Endothelial cell of umbilical vein (primary cell): ENCODE measurements at regions not wholly inside any gene's neighbourhood (a gene's known extent, or its start where the extent isn't known, plus 50 kb on each side); places are given as distances from the start of the nearest gene placed in this dataset.

Source experiments
- BruUV-seq: library from RNA; stranded (reverse); fragments of 400-500 nt; replicated peaks from 2 replicates; lab custom pipeline; 2021; lab: Mats Ljungman, UMichigan
- CTCF ChIA-PET: fragments of 300-600, 350-600 bp; sonication (Branson Sonifier 250); formaldehyde crosslinking; loops from one replicate; lab custom pipeline; 2021; ENCODE audit warnings: antibody characterized with exemption, inconsistent platforms; lab: Charles Lee
- POLR2A ChIA-PET: fragments of 300-600, 350-600 bp; sonication (Branson Sonifier 250); formaldehyde crosslinking; loops from one replicate; lab custom pipeline; 2021; ENCODE audit warnings: antibody characterized with exemption, inconsistent platforms; lab: Charles Lee
- DNase-seq: peaks from one replicate; pipeline ENCODE4 v3.0.0-alpha.2; 2011; ENCODE audit warnings: low read depth, low spot score
- FAIRE-seq: peaks from 2 replicates; lab custom pipeline; 2011; peaks lifted over from hg19 to GRCh38; lab: Jason Lieb, UNC
- H2AFZ ChIP-seq: 2 replicates; pipeline ENCODE4 v1.6.0; 2012; ENCODE audit warnings: low read depth, low read length, control low read depth, inconsistent platforms
- H3K27ac ChIP-seq: 2 replicates; pipeline ENCODE4 v1.5.1; 2011; ENCODE audit warnings: low read depth, mild to moderate bottlenecking, control low read depth, low read length, moderate library complexity; ENCODE audit not compliant: insufficient read depth
- H3K27me3 ChIP-seq, 2 experiments: 2 replicates each; pipeline versions ENCODE4 v1.6.0 to v1.6.1; 2011; ENCODE audit warnings: low read length in 2 of 2, mixed read lengths in 1 of 2; ENCODE audit not compliant: control insufficient read depth in 2 of 2, insufficient read depth in 2 of 2
- H3K36me3 ChIP-seq, 2 experiments: 2 replicates in 1 of 2; 3 replicates in 1 of 2; pipeline ENCODE4 v1.5.1; 2011; ENCODE audit warnings: low read length in 2 of 2, mild to moderate bottlenecking in 1 of 2, moderate library complexity in 1 of 2; ENCODE audit not compliant: control insufficient read depth in 2 of 2, insufficient read depth in 2 of 2; ENCODE audit errors: extremely low read depth in 1 of 2
- H3K4me1 ChIP-seq: 3 replicates; pipeline ENCODE4 v1.5.1; 2011; ENCODE audit warnings: mild to moderate bottlenecking, low read length; ENCODE audit not compliant: control insufficient read depth, insufficient read depth; ENCODE audit errors: extremely low read depth
- H3K4me2 ChIP-seq: 2 replicates; pipeline ENCODE4 v1.6.1; 2011; ENCODE audit warnings: low read length, control low read depth, mixed read lengths; ENCODE audit not compliant: insufficient read depth
- H3K4me3 ChIP-seq, 3 experiments: fragments of 200-600 bp in 1 of 3; sonication (generic), shearing (Covaris generic) in 1 of 3; replicated peaks in 1 of 3; 2 replicates each; pipeline ENCODE4 v1.5.1; 2011 to 2016; ENCODE audit warnings: control low read depth in 3 of 3, low read length in 3 of 3, mild to moderate bottlenecking in 2 of 3, inconsistent platforms in 1 of 3, low read depth in 1 of 3, moderate library complexity in 1 of 3; ENCODE audit not compliant: insufficient read depth in 1 of 3
- H3K79me2 ChIP-seq: 2 replicates; pipeline ENCODE4 v1.6.0; 2012; ENCODE audit warnings: low read length, inconsistent platforms; ENCODE audit not compliant: control insufficient read depth, insufficient read depth
- H3K9ac ChIP-seq: replicated peaks from 2 replicates; pipeline ENCODE3; 2011; ENCODE audit warnings: low read length, control low read depth; ENCODE audit not compliant: insufficient read depth; ENCODE audit errors: extremely low read depth
- H3K9me1 ChIP-seq: replicated peaks from 3 replicates; pipeline ENCODE4 v1.6.0; 2011; ENCODE audit warnings: mild to moderate bottlenecking, low read length; ENCODE audit not compliant: control insufficient read depth, insufficient read depth; ENCODE audit errors: extremely low read depth
- H3K9me3 ChIP-seq: replicated peaks from 2 replicates; pipeline ENCODE4 v1.5.1; 2012; ENCODE audit warnings: low read length, inconsistent platforms; ENCODE audit not compliant: control insufficient read depth, insufficient read depth
- H4K20me1 ChIP-seq: replicated peaks from 2 replicates; pipeline ENCODE3; 2011; ENCODE audit warnings: mild to moderate bottlenecking, low read length; ENCODE audit not compliant: control insufficient read depth, insufficient read depth; ENCODE audit errors: extremely low read depth
- EZH2 ChIP-seq: IDR thresholded peaks from 2 replicates; pipeline ENCODE4 v1.6.1; 2012; ENCODE audit warnings: borderline replicate concordance, low read depth, mild to moderate bottlenecking, moderate library complexity, low read length, inconsistent platforms; ENCODE audit not compliant: severe bottlenecking
- FOS ChIP-seq: IDR thresholded peaks from 2 replicates; pipeline ENCODE4 v1.6.1; 2011; ENCODE audit warnings: mild to moderate bottlenecking, low read length, moderate library complexity, borderline replicate concordance; ENCODE audit not compliant: insufficient read depth
- GATA2 ChIP-seq: IDR thresholded peaks from 2 replicates; pipeline ENCODE4 v1.7.0; 2011; ENCODE audit warnings: low read depth, mild to moderate bottlenecking, moderate library complexity, mixed read lengths, low read length; ENCODE audit not compliant: insufficient read length, insufficient read depth
- JUN ChIP-seq: IDR thresholded peaks from 2 replicates; pipeline ENCODE4 v1.6.1; 2011; ENCODE audit warnings: borderline replicate concordance, low read depth; ENCODE audit not compliant: insufficient read length, insufficient read depth
- MYC ChIP-seq: IDR thresholded peaks from one replicate; pipeline ENCODE4 v1.6.1; 2011; ENCODE audit warnings: mild to moderate bottlenecking, low read depth, low read length
- POLR2AphosphoS5 ChIP-seq: IDR thresholded peaks from 2 replicates; pipeline ENCODE4 v1.6.1; 2012; ENCODE audit warnings: low read depth, mild to moderate bottlenecking, control low read depth, low read length, moderate library complexity; ENCODE audit not compliant: insufficient read depth
- dilution Hi-C: fragments of 300-500 bp; cut with MboI; formaldehyde crosslinking; loops from one replicate; pipeline ENCODE4 v1.15.0; 2019; ENCODE audit warnings: low sequenced_read_pairs; ENCODE audit not compliant: extremely low pct_ligation_motif_present
- intact Hi-C: fragments of 100-400 bp; cut with micrococcal nuclease; formaldehyde crosslinking; loops from one replicate; pipeline ENCODE4 v1.10.0; 2022
- TF ChIP-seq, protein P1 (sequence below): IDR thresholded peaks from 2 replicates; pipeline ENCODE4 v1.6.1; 2011; ENCODE audit not compliant: insufficient read depth, insufficient read length
- TF ChIP-seq, protein P2 (sequence below), 2 donors: IDR thresholded peaks; 1 replicate in 1 of 2; 2 replicates in 1 of 2; pipeline ENCODE4 v1.5.1; 2011; ENCODE audit warnings: low read length in 2 of 2, mild to moderate bottlenecking in 2 of 2, moderate library complexity in 2 of 2, control low read depth in 1 of 2, inconsistent platforms in 1 of 2, low read depth in 1 of 2; ENCODE audit not compliant: insufficient read depth in 1 of 2; ENCODE audit errors: extremely low read depth in 1 of 2

DNA sequence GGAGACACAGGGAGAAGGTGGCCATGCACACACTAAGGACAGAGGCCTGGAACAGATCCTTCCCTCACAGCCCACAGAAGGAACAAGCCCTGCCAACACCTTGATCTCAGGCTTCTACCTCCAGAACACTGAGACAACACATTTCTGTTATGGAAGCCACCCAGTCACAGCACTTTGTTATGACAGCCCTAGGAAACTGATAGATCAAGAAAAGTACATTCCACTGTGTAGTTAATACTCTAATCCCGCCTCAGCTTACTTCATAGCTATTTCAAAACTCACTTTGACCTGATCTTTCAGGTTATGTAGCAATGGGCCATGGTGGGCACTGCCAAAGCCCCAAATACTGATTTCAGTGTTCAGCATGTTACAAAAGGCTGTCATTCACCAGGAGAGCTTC, 66.8 kb downstream of the CD24 start:
- Histone ChIP-seq H2AFZ (no peak overlapping the region), H3K4me2 (no peak overlapping the region), H3K9ac (no peak overlapping the region), H3K79me2 (no peaks in the 10 kb centered on the region), H3K36me3 (no peaks in the 10 kb centered on the region), H3K4me1 (no peaks in the 10 kb centered on the region), H3K27ac (no peak overlapping the region), H3K9me1 (no peaks in the 10 kb centered on the region), H3K9me3 (no peaks in the 10 kb centered on the region), H3K27me3 (no peaks in the 10 kb centered on the region), H3K4me3 (no peak overlapping the region), H4K20me1 (peaks cover 3% of the 10 kb centered on the region)
- BruUV-seq: no TSS peak
- POLR2A ChIA-PET: no interaction called here
- FAIRE-seq (no peak), DNase-seq (no peak)
- CTCF ChIA-PET: no interaction called here
- TF ChIP-seq MYC (no peak), FOS (no peak), JUN (no peak), EZH2 (no peak), POLR2AphosphoS5 (no peak), GATA2 (no peak)
- TF ChIP-seq, protein P1, sequence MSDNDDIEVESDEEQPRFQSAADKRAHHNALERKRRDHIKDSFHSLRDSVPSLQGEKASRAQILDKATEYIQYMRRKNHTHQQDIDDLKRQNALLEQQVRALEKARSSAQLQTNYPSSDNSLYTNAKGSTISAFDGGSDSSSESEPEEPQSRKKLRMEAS: no peak
- TF ChIP-seq, protein P2, sequence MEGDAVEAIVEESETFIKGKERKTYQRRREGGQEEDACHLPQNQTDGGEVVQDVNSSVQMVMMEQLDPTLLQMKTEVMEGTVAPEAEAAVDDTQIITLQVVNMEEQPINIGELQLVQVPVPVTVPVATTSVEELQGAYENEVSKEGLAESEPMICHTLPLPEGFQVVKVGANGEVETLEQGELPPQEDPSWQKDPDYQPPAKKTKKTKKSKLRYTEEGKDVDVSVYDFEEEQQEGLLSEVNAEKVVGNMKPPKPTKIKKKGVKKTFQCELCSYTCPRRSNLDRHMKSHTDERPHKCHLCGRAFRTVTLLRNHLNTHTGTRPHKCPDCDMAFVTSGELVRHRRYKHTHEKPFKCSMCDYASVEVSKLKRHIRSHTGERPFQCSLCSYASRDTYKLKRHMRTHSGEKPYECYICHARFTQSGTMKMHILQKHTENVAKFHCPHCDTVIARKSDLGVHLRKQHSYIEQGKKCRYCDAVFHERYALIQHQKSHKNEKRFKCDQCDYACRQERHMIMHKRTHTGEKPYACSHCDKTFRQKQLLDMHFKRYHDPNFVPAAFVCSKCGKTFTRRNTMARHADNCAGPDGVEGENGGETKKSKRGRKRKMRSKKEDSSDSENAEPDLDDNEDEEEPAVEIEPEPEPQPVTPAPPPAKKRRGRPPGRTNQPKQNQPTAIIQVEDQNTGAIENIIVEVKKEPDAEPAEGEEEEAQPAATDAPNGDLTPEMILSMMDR (IDR thresholded peaks at IDR 0.05; ENCODE audit: extremely low read depth in 1 of 2, insufficient read depth in 1 of 2, low read depth in 1 of 2, low read length in 2 of 2): no peak
- dilution Hi-C loops (no loop called here), intact Hi-C loops (no loop called here)
